ENCODE measurements at regions not wholly inside any gene's neighbourhood (a gene's known extent, or its start where the extent isn't known, plus 50 kb on each side); places are given as distances from the start of the nearest gene placed in this dataset.
"Not testable (repeated sequence)": the region's sequence is repeated elsewhere in the genome, so short reads cannot be mapped to it uniquely, and the experiment has no call there.

DNA sequence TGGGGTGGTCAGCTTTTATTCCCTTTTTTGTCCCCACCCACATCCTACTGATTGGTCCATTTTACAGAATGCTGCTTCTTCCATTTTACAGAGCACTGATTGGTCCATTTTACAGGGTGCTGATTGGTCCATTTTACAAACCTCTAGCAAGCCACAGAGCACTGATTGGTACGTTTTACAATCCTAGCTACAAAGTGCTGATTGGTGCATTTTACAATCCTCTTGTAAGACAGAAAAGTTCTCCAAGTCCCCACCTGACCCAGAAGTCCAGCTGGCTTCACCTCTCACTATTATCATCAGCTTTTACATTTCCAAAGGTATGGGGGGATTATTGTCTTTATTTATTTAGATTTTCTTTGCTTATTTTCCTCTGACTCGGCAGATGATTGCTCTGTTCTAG, 390.4 kb upstream of the STXBP6 start:
- H3K4me3 ChIP-seq (ENCODE audit: low read length in 2 of 2); CTCF ChIA-PET (ENCODE audit: partially characterized antibody); H3K27me3 Mint-ChIP-seq; intact Hi-C loops (cut with micrococcal nuclease); H3K27ac Mint-ChIP-seq; H3K4me1 ChIP-seq (ENCODE audit: insufficient read depth, low read length); H3K36me3 Mint-ChIP-seq; H3K36me3 ChIP-seq (ENCODE audit: insufficient read depth, low read length); POLR2A ChIA-PET (ENCODE audit: partially characterized antibody); H3K4me1 Mint-ChIP-seq; H3K27me3 ChIP-seq (ENCODE audit: insufficient read depth, low read length); DNase-seq; H3K4me3 Mint-ChIP-seq; H3K27ac ChIP-seq (ENCODE audit: low read depth, low read length); H3K9me3 ChIP-seq (ENCODE audit: control insufficient read depth in 1 of 2, low read length in 2 of 2): not testable (repeated sequence)
- H3K9me3 Mint-ChIP-seq: peaks cover 0 to 10% (median 5%) of the 10 kb centered on the region in 8 donors

DNA sequence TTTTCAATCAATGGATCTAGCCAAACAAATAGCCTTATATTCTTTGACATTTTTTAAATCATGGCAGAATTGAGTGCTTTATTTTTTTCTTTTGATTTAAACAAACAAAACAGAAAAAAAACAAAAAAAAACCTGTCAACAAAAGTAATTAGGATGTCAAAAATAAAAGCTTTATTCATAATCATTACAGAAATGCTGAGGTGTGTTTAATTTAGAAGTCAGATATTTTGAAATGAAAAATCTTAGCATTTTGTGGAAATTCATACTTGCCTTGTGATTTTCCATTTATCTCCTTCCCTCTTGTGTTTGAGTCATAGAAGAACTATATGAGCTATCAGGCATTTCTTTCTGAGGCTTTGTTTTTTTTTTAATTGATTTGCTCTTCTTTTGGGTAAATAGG, 387.0 kb upstream of the STXBP6 start:
- no peaks in the 10 kb centered on the region for H3K36me3 ChIP-seq (ENCODE audit: insufficient read depth, low read length)
- DNase-seq: no peak
- H3K4me3 Mint-ChIP-seq: no peak overlapping the region
- no peak overlapping the region for H3K27ac Mint-ChIP-seq
- H3K36me3 Mint-ChIP-seq: no peaks in the 10 kb centered on the region
- no peaks in the 10 kb centered on the region for H3K9me3 ChIP-seq (ENCODE audit: control insufficient read depth in 1 of 2, low read length in 2 of 2)
- H3K27me3 Mint-ChIP-seq: no peaks in the 10 kb centered on the region
- no peak overlapping the region for H3K27ac ChIP-seq (ENCODE audit: low read depth, low read length)
- no peaks in the 10 kb centered on the region for H3K27me3 ChIP-seq (ENCODE audit: insufficient read depth, low read length)
- POLR2A ChIA-PET (ENCODE audit: partially characterized antibody): no interaction called here
- CTCF ChIA-PET (ENCODE audit: partially characterized antibody): no interaction called here
- intact Hi-C loops (cut with micrococcal nuclease): no loop called here
- no peak overlapping the region for H3K4me3 ChIP-seq (ENCODE audit: low read length in 2 of 2)
- no peaks in the 10 kb centered on the region for H3K4me1 Mint-ChIP-seq
- peaks cover 2 to 21% (median 9%) of the 10 kb centered on the region in 8 donors for H3K9me3 Mint-ChIP-seq
- H3K4me1 ChIP-seq (ENCODE audit: insufficient read depth, low read length): no peaks in the 10 kb centered on the region

DNA sequence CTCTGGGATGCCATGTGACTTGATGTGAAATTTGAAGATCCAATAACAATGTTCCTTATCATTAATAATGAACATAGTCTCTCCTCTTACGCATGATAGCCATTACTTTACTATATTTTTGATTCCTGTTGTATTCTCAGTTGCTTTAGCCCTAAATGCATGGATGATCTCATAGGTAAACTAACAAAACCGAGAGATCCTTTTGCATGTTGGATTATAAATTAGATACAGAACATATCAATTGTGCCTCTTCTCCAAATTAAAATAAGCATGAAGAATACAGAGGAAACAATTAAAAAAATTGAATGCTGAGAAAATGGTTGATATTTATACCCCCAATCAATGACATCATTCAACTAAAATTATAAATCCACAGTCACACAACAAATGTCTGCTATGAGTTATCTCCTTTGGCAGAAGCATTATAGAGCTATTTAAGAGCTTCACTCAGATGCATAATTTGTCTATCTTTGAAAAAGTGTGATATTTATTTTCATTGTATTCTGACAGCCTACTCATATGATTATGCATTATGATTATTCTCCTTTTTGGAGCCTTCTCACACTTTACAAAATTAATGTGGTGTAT, 386.4 kb upstream of the STXBP6 start:
- Histone ChIP-seq H3K27me3 (ENCODE audit: insufficient read depth, low read length) (no peaks in the 10 kb centered on the region), H3K36me3 (ENCODE audit: insufficient read depth, low read length) (no peaks in the 10 kb centered on the region), H3K9me3 (ENCODE audit: control insufficient read depth in 1 of 2, low read length in 2 of 2) (no peaks in the 10 kb centered on the region), H3K4me1 (ENCODE audit: insufficient read depth, low read length) (no peaks in the 10 kb centered on the region), H3K4me3 (ENCODE audit: low read length in 2 of 2) (no peak overlapping the region), H3K27ac (ENCODE audit: low read depth, low read length) (no peak overlapping the region)
- POLR2A ChIA-PET (ENCODE audit: partially characterized antibody): no interaction called here
- CTCF ChIA-PET (ENCODE audit: partially characterized antibody): no interaction called here
- H3K27me3 Mint-ChIP-seq: no peaks in the 10 kb centered on the region
- DNase-seq: no peak
- no peaks in the 10 kb centered on the region for H3K4me1 Mint-ChIP-seq
- H3K27ac Mint-ChIP-seq: no peak overlapping the region
- intact Hi-C loops (cut with micrococcal nuclease): no loop called here
- H3K36me3 Mint-ChIP-seq: no peaks in the 10 kb centered on the region
- H3K4me3 Mint-ChIP-seq: no peak overlapping the region
- peaks cover 0 to 19% (median 9%) of the 10 kb centered on the region in 8 donors for H3K9me3 Mint-ChIP-seq

DNA sequence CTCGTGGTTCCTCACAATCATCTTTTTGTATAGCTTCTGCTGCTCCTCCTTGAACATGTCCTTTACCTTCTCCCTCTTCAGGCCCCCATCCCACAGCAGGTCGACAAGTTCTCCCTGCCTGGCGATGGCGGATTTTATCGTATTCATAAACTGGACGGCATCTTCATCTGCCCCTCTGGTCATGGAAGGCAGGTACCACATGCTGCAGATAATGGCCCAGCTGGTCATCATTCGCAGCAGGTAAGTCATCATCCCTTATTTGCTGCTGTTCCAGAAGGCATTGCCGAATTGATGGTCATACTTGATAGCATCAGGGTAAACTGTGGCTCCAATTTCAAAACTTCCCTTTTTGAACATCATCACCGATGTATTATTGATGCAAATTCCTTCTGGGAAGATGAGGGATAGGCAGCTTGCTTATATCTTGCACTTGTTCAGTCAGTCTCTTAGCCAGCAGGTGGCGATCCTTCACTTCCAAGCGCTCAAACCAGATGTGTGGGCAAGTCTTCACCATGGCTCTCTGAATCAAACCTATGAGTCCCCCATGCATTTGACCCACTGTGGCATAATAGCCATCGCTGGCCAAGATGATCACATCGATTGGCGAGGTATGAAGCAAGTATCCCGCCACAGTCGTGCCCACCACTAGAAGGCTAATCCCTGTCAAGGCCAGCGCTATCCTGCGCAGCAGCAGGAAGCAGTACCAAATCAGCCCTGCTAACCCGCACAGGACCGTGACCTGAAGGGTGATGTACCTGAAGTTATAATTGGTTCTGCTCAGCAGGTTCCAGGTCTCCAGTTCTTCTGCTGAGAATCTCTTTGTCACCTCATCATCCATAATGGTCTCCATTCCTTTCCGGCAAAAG, 381.5 kb upstream of the STXBP6 start:
- intact Hi-C loops (cut with micrococcal nuclease): no loop called here
- ChIA-PET CTCF (ENCODE audit: partially characterized antibody) (no interaction called here), POLR2A (ENCODE audit: partially characterized antibody) (no interaction called here)
- H3K9me3 ChIP-seq (ENCODE audit: control insufficient read depth in 1 of 2, low read length in 2 of 2): no peaks in the 10 kb centered on the region
- no peak overlapping the region for H3K4me3 ChIP-seq (ENCODE audit: low read length in 2 of 2)
- no peaks in the 10 kb centered on the region for H3K4me1 Mint-ChIP-seq
- H3K27ac Mint-ChIP-seq: no peak overlapping the region
- H3K4me3 Mint-ChIP-seq: no peak overlapping the region
- H3K27me3 Mint-ChIP-seq: no peaks in the 10 kb centered on the region
- no peak overlapping the region for H3K27ac ChIP-seq (ENCODE audit: low read depth, low read length)
- no peaks in the 10 kb centered on the region for H3K36me3 ChIP-seq (ENCODE audit: insufficient read depth, low read length)
- H3K4me1 ChIP-seq (ENCODE audit: insufficient read depth, low read length): no peaks in the 10 kb centered on the region
- H3K9me3 Mint-ChIP-seq: peaks cover 0 to 29% (median 11%) of the 10 kb centered on the region in 8 donors
- no peaks in the 10 kb centered on the region for H3K27me3 ChIP-seq (ENCODE audit: insufficient read depth, low read length)
- no peaks in the 10 kb centered on the region for H3K36me3 Mint-ChIP-seq
- no peak for DNase-seq

DNA sequence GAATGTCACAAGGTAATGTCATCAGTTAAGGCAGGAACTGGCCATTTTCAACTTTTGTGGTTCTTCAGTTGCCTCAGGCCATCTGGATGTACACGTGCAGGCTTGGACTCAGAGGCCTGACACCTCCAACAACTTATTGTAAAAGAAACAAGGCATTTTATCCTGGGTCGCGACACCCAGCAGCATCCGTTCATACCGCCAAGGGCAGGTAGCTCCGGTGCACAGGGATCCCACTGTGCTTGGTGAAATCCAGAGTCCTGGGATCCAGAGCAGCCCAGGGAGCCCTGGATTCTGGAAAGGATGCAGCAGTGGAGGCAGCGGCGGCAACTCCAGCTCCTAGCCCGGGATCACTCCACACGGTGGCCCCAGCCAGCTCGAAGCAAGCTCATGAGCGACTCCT, 380.9 kb upstream of the STXBP6 start:
- Mint-ChIP-seq H3K27me3 (no peaks in the 10 kb centered on the region), H3K27ac (no peak overlapping the region), H3K4me3 (no peak overlapping the region), H3K9me3 (peaks cover 0 to 29% (median 11%) of the 10 kb centered on the region in 8 donors), H3K4me1 (no peaks in the 10 kb centered on the region), H3K36me3 (no peaks in the 10 kb centered on the region)
- Histone ChIP-seq H3K4me3 (ENCODE audit: low read length in 2 of 2) (no peak overlapping the region), H3K36me3 (ENCODE audit: insufficient read depth, low read length) (no peaks in the 10 kb centered on the region), H3K9me3 (ENCODE audit: control insufficient read depth in 1 of 2, low read length in 2 of 2) (no peaks in the 10 kb centered on the region), H3K27ac (ENCODE audit: low read depth, low read length) (no peak overlapping the region), H3K27me3 (ENCODE audit: insufficient read depth, low read length) (no peaks in the 10 kb centered on the region), H3K4me1 (ENCODE audit: insufficient read depth, low read length) (no peaks in the 10 kb centered on the region)
- POLR2A ChIA-PET (ENCODE audit: partially characterized antibody): no interaction called here
- CTCF ChIA-PET (ENCODE audit: partially characterized antibody): no interaction called here
- intact Hi-C loops (cut with micrococcal nuclease): no loop called here
- DNase-seq: no peak

DNA sequence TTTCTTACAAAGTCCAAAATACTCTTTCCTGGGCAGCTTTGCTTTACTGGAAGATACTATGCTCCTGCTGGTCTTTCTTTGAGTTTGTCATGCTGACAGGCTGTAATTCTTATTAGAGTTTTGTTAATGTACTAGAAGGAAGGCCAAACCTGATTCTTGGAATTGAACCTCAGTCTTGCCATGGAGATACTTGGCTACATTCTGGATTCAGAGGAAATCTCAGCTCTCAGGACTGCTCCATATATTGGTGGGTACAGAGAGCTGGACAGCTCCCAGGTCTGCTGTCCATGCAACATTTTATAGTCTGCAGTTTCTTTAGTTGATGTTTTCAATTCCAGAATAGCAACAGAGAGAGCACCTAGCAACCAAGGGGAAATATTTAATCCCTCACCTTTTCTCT, 363.1 kb upstream of the STXBP6 start:
- Histone ChIP-seq H3K36me3 (ENCODE audit: insufficient read depth, low read length) (no peaks in the 10 kb centered on the region), H3K27me3 (ENCODE audit: insufficient read depth, low read length) (no peaks in the 10 kb centered on the region), H3K4me3 (ENCODE audit: low read length in 2 of 2) (no peak overlapping the region), H3K9me3 (ENCODE audit: control insufficient read depth in 1 of 2, low read length in 2 of 2) (no peaks in the 10 kb centered on the region), H3K4me1 (ENCODE audit: insufficient read depth, low read length) (no peaks in the 10 kb centered on the region), H3K27ac (ENCODE audit: low read depth, low read length) (no peak overlapping the region)
- H3K9me3 Mint-ChIP-seq: peaks cover 0 to 5% (median 3%) of the 10 kb centered on the region in 8 donors
- no peaks in the 10 kb centered on the region for H3K4me1 Mint-ChIP-seq
- ChIA-PET CTCF (ENCODE audit: partially characterized antibody) (interaction anchor here (0.8 kb wide), 1 partner anchor 13 kb away, joined by 4 read pairs; no protein-coding TSS in a partner anchor), POLR2A (ENCODE audit: partially characterized antibody) (no interaction called here)
- no peak overlapping the region for H3K27ac Mint-ChIP-seq
- intact Hi-C loops (cut with micrococcal nuclease): no loop called here
- no peaks in the 10 kb centered on the region for H3K36me3 Mint-ChIP-seq
- no peak for DNase-seq
- no peak overlapping the region for H3K4me3 Mint-ChIP-seq
- H3K27me3 Mint-ChIP-seq: no peaks in the 10 kb centered on the region

DNA sequence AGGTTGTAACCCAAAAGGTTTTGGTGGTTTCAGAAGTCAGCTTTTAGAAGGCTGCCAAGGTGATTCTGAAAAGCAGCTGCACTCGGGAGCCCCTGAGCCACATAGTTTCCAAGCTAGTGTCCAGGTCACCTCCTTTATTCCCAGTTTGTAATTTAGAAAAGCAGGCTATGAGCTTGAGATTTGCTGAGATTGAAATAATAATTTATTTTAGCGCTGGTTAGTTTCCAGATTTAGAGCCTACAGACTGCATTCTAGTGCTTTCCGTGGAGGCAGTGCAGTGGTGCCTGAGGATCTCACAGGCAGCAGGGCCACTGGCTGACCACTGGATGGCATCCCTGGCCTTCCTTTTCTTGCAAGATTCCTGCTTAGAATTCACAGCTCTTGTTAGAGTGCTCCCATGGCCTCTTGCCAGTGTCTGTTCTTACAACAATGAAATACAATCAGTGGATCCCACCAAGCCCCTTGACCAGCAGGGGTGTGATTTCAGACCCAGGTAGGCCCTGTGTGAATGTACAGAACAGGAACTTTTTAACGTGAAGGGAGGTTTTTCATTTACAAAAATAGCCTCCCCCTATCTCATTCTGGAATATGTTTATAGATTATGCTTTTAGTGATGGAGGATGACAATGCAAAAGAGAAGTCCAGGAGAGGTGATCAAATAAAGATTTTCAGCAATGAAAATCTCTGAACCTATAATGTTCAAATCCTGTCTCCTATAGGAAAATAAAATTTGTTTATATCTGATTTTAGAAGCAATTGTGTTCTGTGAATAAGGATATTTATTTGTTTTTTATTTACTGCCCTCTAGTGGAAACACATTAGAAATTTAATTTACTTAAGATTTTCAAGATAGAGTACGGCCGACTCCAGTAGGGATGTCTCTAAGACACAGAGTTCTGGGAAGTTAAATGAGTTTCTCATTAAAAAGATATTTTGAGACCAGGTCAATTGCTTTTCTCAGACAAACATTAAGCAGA, 362.1 kb upstream of the STXBP6 start:
- H3K4me3 ChIP-seq (ENCODE audit: low read length in 2 of 2): no peak overlapping the region
- Mint-ChIP-seq H3K4me1 (no peaks in the 10 kb centered on the region), H3K36me3 (no peaks in the 10 kb centered on the region), H3K4me3 (no peak overlapping the region), H3K27ac (no peak overlapping the region), H3K27me3 (peaks cover 0 to 2% of the 10 kb centered on the region in 2 donors), H3K9me3 (peaks cover 2 to 9% (median 5%) of the 10 kb centered on the region in 8 donors)
- no peak overlapping the region for H3K27ac ChIP-seq (ENCODE audit: low read depth, low read length)
- no peaks in the 10 kb centered on the region for H3K9me3 ChIP-seq (ENCODE audit: control insufficient read depth in 1 of 2, low read length in 2 of 2)
- POLR2A ChIA-PET (ENCODE audit: partially characterized antibody): no interaction called here
- CTCF ChIA-PET (ENCODE audit: partially characterized antibody): interaction anchor here (0.8 to 1.5 kb wide), 3 partner anchors 9 to 17 kb away, joined by 3 to 9 read pairs (median 4); no protein-coding TSS in a partner anchor
- no peaks in the 10 kb centered on the region for H3K36me3 ChIP-seq (ENCODE audit: insufficient read depth, low read length)
- intact Hi-C loops (cut with micrococcal nuclease): no loop called here
- DNase-seq: peak in 1 of 5 donors; percentile 34
- H3K4me1 ChIP-seq (ENCODE audit: insufficient read depth, low read length): no peaks in the 10 kb centered on the region
- no peaks in the 10 kb centered on the region for H3K27me3 ChIP-seq (ENCODE audit: insufficient read depth, low read length)

Measured in CD4-positive, alpha-beta memory T cell (primary cell).